ENCODE measurements at regions not wholly inside any gene's neighbourhood (a gene's known extent, or its start where the extent isn't known, plus 50 kb on each side); places are given as distances from the start of the nearest gene placed in this dataset.

DNA sequence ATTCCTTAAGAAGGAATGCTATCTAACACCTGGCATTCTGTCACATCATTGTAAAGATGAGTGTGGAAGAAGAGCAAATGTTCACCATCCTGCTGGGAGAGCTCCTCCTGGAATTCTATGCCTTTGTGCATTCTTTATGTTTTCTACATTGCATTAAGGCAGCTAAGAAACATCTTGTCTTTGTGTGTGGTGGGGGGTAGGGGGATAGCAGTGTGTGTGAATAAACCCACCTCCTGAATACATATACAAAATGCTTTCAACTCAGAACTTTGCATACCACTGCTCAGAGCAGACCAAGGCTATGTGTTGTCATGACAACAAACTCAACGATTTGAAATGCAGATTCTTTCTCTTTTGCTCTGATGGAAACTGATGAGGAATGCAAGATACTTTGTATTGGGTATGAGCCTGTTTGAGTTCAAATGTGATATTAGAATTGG is 193.6 kb upstream of the KAZN start (continued):
- TF ChIP-seq, protein P1, sequence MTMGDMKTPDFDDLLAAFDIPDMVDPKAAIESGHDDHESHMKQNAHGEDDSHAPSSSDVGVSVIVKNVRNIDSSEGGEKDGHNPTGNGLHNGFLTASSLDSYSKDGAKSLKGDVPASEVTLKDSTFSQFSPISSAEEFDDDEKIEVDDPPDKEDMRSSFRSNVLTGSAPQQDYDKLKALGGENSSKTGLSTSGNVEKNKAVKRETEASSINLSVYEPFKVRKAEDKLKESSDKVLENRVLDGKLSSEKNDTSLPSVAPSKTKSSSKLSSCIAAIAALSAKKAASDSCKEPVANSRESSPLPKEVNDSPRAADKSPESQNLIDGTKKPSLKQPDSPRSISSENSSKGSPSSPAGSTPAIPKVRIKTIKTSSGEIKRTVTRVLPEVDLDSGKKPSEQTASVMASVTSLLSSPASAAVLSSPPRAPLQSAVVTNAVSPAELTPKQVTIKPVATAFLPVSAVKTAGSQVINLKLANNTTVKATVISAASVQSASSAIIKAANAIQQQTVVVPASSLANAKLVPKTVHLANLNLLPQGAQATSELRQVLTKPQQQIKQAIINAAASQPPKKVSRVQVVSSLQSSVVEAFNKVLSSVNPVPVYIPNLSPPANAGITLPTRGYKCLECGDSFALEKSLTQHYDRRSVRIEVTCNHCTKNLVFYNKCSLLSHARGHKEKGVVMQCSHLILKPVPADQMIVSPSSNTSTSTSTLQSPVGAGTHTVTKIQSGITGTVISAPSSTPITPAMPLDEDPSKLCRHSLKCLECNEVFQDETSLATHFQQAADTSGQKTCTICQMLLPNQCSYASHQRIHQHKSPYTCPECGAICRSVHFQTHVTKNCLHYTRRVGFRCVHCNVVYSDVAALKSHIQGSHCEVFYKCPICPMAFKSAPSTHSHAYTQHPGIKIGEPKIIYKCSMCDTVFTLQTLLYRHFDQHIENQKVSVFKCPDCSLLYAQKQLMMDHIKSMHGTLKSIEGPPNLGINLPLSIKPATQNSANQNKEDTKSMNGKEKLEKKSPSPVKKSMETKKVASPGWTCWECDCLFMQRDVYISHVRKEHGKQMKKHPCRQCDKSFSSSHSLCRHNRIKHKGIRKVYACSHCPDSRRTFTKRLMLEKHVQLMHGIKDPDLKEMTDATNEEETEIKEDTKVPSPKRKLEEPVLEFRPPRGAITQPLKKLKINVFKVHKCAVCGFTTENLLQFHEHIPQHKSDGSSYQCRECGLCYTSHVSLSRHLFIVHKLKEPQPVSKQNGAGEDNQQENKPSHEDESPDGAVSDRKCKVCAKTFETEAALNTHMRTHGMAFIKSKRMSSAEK (CRISPR knock-in tag; IDR thresholded peaks at IDR 0.05; ENCODE audit: borderline replicate concordance), result no peak
- TF ChIP-seq ZNF232 (CRISPR knock-in tag; IDR thresholded peaks at IDR 0.05), result no peak
- no peak for TF ChIP-seq CREM (CRISPR knock-in tag; IDR thresholded peaks at IDR 0.05)
- TF ChIP-seq FOXP1 (CRISPR knock-in tag; IDR thresholded peaks at IDR 0.05; ENCODE audit: borderline replicate concordance), result no peak

DNA sequence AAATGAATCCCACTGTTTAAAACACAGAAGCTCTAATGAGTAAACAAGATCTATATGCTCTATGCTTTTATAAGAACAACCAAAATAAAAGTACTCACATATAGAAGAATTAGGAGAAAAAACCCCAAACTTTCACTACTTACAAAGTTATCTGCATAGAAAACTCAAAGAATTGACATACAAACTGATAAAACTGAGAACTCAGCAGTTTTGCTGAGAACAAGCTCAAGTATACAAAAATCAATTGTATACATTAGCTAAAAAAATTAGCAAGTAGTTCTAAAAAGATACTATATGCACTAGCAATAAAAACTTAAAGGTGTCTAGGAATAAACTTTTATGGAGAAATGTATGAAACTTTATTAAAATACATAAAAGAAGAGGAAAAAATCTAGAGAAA is 186.2 kb upstream of the KAZN start:
- ATAC-seq, result no peak
- H3K27ac Mint-ChIP-seq, result no peak overlapping the region
- ChIA-PET CTCF (interaction anchor here (1.3 to 1.6 kb wide), 2 partner anchors 298 to 446 kb away, joined by 3 to 5 read pairs; no protein-coding TSS in a partner anchor), POLR2A (no interaction called here)
- H3K27me3 Mint-ChIP-seq (ENCODE audit: low read depth), result no peaks in the 10 kb centered on the region
- 0 out of 2 replicates have a peak, but pooled peaks cover 3% of the 10 kb centered on the region for H3K9me3 Mint-ChIP-seq
- H3K4me1 Mint-ChIP-seq, result peaks cover 4% of the 10 kb centered on the region
- no peak for DNase-seq (ENCODE audit: low spot score)
- no peaks in the 10 kb centered on the region for H3K36me3 Mint-ChIP-seq
- no peak overlapping the region for H3K4me3 Mint-ChIP-seq
- TF ChIP-seq, protein P2, sequence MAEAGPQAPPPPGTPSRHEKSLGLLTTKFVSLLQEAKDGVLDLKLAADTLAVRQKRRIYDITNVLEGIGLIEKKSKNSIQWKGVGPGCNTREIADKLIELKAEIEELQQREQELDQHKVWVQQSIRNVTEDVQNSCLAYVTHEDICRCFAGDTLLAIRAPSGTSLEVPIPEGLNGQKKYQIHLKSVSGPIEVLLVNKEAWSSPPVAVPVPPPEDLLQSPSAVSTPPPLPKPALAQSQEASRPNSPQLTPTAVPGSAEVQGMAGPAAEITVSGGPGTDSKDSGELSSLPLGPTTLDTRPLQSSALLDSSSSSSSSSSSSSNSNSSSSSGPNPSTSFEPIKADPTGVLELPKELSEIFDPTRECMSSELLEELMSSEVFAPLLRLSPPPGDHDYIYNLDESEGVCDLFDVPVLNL (CRISPR knock-in tag; IDR thresholded peaks at IDR 0.05; ENCODE audit: borderline replicate concordance, low read depth), result no peak
- TF ChIP-seq GABPB1 (CRISPR knock-in tag; IDR thresholded peaks at IDR 0.05), result no peak
- no peak for TF ChIP-seq RORB (CRISPR knock-in tag; IDR thresholded peaks at IDR 0.05)
- no peak for TF ChIP-seq SMAD3 (CRISPR knock-in tag; IDR thresholded peaks at IDR 0.05; ENCODE audit: borderline replicate concordance)
- no peak for TF ChIP-seq ZNF138 (CRISPR knock-in tag; conservative IDR thresholded peaks at IDR 0.05)
- TF ChIP-seq TEAD1 (CRISPR knock-in tag; IDR thresholded peaks at IDR 0.05), result no peak
- no peak for TF ChIP-seq ESRRA (CRISPR knock-in tag; IDR thresholded peaks at IDR 0.05; ENCODE audit: borderline replicate concordance)
- TF ChIP-seq MYBL2 (CRISPR knock-in tag; IDR thresholded peaks at IDR 0.05), result no peak
- TF ChIP-seq, protein P3, sequence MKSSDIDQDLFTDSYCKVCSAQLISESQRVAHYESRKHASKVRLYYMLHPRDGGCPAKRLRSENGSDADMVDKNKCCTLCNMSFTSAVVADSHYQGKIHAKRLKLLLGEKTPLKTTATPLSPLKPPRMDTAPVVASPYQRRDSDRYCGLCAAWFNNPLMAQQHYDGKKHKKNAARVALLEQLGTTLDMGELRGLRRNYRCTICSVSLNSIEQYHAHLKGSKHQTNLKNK (CRISPR knock-in tag; IDR thresholded peaks at IDR 0.05), result no peak
- TF ChIP-seq, protein P4, sequence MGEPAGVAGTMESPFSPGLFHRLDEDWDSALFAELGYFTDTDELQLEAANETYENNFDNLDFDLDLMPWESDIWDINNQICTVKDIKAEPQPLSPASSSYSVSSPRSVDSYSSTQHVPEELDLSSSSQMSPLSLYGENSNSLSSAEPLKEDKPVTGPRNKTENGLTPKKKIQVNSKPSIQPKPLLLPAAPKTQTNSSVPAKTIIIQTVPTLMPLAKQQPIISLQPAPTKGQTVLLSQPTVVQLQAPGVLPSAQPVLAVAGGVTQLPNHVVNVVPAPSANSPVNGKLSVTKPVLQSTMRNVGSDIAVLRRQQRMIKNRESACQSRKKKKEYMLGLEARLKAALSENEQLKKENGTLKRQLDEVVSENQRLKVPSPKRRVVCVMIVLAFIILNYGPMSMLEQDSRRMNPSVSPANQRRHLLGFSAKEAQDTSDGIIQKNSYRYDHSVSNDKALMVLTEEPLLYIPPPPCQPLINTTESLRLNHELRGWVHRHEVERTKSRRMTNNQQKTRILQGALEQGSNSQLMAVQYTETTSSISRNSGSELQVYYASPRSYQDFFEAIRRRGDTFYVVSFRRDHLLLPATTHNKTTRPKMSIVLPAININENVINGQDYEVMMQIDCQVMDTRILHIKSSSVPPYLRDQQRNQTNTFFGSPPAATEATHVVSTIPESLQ (CRISPR knock-in tag; IDR thresholded peaks at IDR 0.05), result no peak
- TF ChIP-seq RELA (CRISPR knock-in tag; IDR thresholded peaks at IDR 0.05; ENCODE audit: borderline replicate concordance), result no peak
- TF ChIP-seq, protein P5, sequence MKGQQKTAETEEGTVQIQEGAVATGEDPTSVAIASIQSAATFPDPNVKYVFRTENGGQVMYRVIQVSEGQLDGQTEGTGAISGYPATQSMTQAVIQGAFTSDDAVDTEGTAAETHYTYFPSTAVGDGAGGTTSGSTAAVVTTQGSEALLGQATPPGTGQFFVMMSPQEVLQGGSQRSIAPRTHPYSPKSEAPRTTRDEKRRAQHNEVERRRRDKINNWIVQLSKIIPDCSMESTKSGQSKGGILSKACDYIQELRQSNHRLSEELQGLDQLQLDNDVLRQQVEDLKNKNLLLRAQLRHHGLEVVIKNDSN (CRISPR knock-in tag; IDR thresholded peaks at IDR 0.05), result no peak
- TF ChIP-seq, protein P6, sequence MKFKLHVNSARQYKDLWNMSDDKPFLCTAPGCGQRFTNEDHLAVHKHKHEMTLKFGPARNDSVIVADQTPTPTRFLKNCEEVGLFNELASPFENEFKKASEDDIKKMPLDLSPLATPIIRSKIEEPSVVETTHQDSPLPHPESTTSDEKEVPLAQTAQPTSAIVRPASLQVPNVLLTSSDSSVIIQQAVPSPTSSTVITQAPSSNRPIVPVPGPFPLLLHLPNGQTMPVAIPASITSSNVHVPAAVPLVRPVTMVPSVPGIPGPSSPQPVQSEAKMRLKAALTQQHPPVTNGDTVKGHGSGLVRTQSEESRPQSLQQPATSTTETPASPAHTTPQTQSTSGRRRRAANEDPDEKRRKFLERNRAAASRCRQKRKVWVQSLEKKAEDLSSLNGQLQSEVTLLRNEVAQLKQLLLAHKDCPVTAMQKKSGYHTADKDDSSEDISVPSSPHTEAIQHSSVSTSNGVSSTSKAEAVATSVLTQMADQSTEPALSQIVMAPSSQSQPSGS (CRISPR knock-in tag; IDR thresholded peaks at IDR 0.05; ENCODE audit: borderline replicate concordance, low read depth), result no peak
- no peak for TF ChIP-seq ZNF263 (CRISPR knock-in tag; IDR thresholded peaks at IDR 0.05; ENCODE audit: low read depth)
